NB4 (cell line): ENCODE measurements at regions not wholly inside any gene's neighbourhood (a gene's known extent, or its start where the extent isn't known, plus 50 kb on each side); places are given as distances from the start of the nearest gene placed in this dataset.

Source experiments
- CTCF ChIP-seq: IDR thresholded peaks from one replicate; pipeline ENCODE4 v1.5.1; 2012; ENCODE audit warnings: low read depth, low read length
- POLR2A ChIP-seq: IDR thresholded peaks from 2 replicates; pipeline ENCODE4 v1.6.1; 2011; ENCODE audit warnings: mild to moderate bottlenecking; ENCODE audit not compliant: insufficient read length; ENCODE audit errors: extremely low read depth

- TF ChIP-seq CTCF = no peak
- no peak for TF ChIP-seq POLR2A
Observed at GRCh38 chr11:116501728-116502127, 271.1 kb downstream of the BUD13 start.
